ENCODE measurements at regions not wholly inside any gene's neighbourhood (a gene's known extent, or its start where the extent isn't known, plus 50 kb on each side); places are given as distances from the start of the nearest gene placed in this dataset.

DNA sequence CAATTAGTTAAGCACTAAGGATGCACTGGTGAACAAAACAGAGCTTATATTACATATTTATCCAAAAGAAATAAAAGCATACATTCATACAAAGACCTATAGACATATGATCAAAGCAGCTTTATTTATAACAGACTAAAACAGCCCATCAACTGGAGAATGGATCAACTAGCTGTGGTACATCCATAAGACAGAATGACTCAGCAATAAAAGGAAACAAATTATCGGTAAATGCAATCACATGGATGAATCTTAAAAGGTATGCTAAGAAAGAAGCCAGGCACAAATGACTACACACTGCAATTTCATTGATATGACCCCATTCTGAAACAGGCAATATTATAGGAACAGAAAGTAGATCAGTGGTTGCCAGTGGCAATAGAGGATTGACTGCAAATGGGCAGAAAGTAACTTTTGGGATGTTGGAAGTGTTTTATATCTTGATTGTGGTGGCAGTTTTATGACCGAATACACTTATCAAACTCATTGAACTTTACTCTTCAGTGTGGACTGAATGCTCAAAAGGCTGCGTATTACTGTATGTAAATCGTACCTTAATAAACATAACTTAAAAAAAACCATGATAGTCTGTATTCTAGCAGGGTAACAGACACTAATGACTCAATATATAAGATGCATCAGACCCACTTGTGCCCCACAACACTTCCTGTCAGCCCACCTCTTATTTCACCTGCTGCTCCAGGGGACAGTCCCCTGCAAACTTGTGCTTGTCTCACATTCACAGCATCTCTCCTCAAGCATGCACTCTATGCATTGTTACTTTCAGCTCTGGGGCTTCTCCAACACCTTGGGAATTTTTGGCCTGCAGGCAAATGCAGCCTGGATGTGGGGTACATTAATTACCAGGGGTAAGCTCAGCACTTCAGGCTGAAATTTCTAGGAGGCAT lies 59.1 kb downstream of the MID1IP1 start:
- POLR2A ChIA-PET = interaction anchor here (1.0 kb wide), 1 partner anchor 8 kb away, joined by 3 read pairs; no protein-coding TSS in a partner anchor
- BruUV-seq (replicated peaks) = no TSS peak
- TF ChIP-seq SIN3B (IDR thresholded peaks at IDR 0.05; ENCODE audit: low read depth) (no peak), NFE2 (IDR thresholded peaks at IDR 0.05; ENCODE audit: low read depth) (peak; percentile 66), NFE2L1 (tag; IDR thresholded peaks at IDR 0.05; ENCODE audit: borderline replicate concordance, low read depth) (peak; percentile 73), PHF20 (IDR thresholded peaks at IDR 0.05; ENCODE audit: partially characterized antibody) (no peak), MAFF (IDR thresholded peaks at IDR 0.05; ENCODE audit: low read length) (peak; percentile 65), STAT5A (IDR thresholded peaks at IDR 0.05; ENCODE audit: borderline replicate concordance, low read length) (no peak), ZBTB8A (IDR thresholded peaks at IDR 0.05; ENCODE audit: partially characterized antibody) (no peak), HDAC3 (IDR thresholded peaks at IDR 0.05; ENCODE audit: borderline replicate concordance, partially characterized antibody) (no peak), RFX7 (CRISPR knock-in tag; IDR thresholded peaks at IDR 0.05) (no peak), RCOR1 (IDR thresholded peaks at IDR 0.05; ENCODE audit: borderline replicate concordance in 1 of 2, low read depth in 2 of 2, low read length in 2 of 2) (no peak), ZNF699 (CRISPR knock-in tag; IDR thresholded peaks at IDR 0.05; ENCODE audit: insufficient replicate concordance) (no peak), ESRRB (CRISPR knock-in tag; IDR thresholded peaks at IDR 0.05; ENCODE audit: borderline replicate concordance) (no peak), PRMT5 (CRISPR knock-in tag; IDR thresholded peaks at IDR 0.05) (no peak)
- TF ChIP-seq, protein P1, sequence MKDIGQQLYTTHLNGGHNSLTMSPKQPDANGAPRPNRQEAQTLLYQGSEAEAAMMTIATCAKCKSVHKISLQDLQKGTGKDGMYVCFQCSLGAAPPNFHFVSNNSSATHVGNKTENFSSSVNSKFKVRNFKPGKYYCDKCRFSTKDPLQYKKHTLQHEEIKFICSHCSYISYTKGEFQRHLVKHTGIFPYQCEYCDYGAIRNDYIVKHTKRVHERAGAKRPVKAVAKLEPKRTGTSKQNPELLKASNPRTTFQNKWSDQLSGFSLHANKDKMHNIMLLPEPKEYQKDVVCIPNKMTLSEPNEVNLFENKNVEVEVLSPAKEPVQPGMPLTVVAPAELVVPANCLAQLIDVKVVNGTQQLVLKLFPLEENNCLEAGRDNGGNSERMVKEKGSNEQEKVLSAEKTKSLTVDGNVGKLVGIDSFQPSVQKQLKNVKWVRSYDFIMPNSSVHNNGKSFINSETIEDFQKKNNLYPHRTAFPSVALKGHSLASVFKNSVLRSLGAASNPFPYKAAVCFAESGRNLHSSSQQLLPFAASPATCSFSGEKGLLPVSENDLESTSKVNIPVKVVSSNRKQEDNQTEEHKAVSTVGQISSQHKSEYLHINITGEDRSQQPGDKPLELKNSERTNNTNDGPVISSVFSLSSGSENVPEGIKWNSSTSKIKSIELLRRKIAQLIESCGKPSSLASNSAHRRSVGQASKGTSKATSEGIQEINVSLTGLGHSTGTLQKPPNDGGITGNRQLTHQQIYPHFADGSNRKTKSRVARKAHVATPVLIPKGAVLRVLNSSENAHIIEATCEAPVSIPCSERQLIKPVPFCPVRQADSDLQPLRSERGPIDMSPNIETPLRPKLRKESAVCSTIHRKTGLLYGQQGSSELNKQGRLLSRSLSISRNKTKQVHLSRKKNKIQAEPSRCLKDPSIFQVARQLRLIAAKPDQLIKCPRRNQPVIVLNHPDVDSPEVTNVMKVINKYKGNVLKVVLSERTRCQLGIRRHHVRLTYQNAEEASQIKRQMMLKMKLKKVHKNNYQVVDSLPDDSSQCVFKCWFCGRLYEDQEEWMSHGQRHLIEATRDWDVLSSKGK (CRISPR knock-in tag; IDR thresholded peaks at IDR 0.05) = no peak
- TF ChIP-seq, protein P2, sequence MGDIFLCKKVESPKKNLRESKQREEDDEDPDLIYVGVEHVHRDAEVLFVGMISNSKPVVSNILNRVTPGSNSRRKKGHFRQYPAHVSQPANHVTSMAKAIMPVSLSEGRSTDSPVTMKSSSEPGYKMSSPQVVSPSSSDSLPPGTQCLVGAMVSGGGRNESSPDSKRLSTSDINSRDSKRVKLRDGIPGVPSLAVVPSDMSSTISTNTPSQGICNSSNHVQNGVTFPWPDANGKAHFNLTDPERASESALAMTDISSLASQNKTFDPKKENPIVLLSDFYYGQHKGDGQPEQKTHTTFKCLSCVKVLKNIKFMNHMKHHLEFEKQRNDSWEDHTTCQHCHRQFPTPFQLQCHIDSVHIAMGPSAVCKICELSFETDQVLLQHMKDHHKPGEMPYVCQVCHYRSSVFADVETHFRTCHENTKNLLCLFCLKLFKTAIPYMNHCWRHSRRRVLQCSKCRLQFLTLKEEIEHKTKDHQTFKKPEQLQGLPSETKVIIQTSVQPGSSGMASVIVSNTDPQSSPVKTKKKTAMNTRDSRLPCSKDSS (IDR thresholded peaks at IDR 0.05; ENCODE audit: low read depth, partially characterized antibody) = no peak

More for the DNA sequence above, 59.1 kb downstream of the MID1IP1 start:
- no peak for DNase-seq (ENCODE audit: extremely low read depth in 1 of 4, low spot score in 3 of 4)
- H3K4me2 ChIP-seq (ENCODE audit: insufficient read depth, low read length) = no peak overlapping the region
- in situ Hi-C loops (cut with MboI) (no loop called here), intact Hi-C loops (cut with micrococcal nuclease) (no loop called here)
- no peaks in the 10 kb centered on the region; a peak in 1 of 5 replicates for H3K27me3 ChIP-seq (ENCODE audit: control insufficient read depth in 2 of 2, insufficient read depth in 2 of 2, low read length in 2 of 2)
- no peaks in the 10 kb centered on the region for H3K36me3 ChIP-seq (ENCODE audit: control insufficient read depth, insufficient read depth, low read length)
- no peak overlapping the region for H3K27ac ChIP-seq (ENCODE audit: extremely low read depth, low read depth, low read length)
- H3K4me1 ChIP-seq (replicated peaks in 1 of 2; ENCODE audit: control insufficient read depth in 2 of 2, insufficient read depth in 2 of 2, low read length in 2 of 2) = peaks cover 0 to 15% of the 10 kb centered on the region in 2 experiments; a peak in 3 of 5 replicates
- H3K9me1 ChIP-seq (ENCODE audit: control insufficient read depth, insufficient read depth, low read length) = no peaks in the 10 kb centered on the region
- 38% methylated on average over 4 of the region's 4 CpGs for WGBS (ENCODE audit: insufficient coverage, low coverage, missing lambda C conversion rate)
- CTCF ChIA-PET (ENCODE audit: low intra/inter-chr PET ratio) = no interaction called here
- H3K9me3 ChIP-seq (replicated peaks; ENCODE audit: control insufficient read depth, insufficient read depth, low read depth, low read length) = no peaks in the 10 kb centered on the region
- no peak for FAIRE-seq
- no peak overlapping the region for H2AFZ ChIP-seq (ENCODE audit: low read depth, low read length)
- H3K4me3 ChIP-seq = no peak overlapping the region
- H4K20me1 ChIP-seq (replicated peaks; ENCODE audit: control insufficient read depth, insufficient read depth, low read length) = no peaks in the 10 kb centered on the region
- H3K79me2 ChIP-seq (ENCODE audit: control insufficient read depth, insufficient read depth, low read length) = no peaks in the 10 kb centered on the region
- ATAC-seq = no peak
- H3K9ac ChIP-seq (ENCODE audit: insufficient read depth in 1 of 2, low read depth in 2 of 2, low read length in 2 of 2) = no peak overlapping the region
